GM12874 (cell line): ENCODE measurements at regions not wholly inside any gene's neighbourhood (a gene's known extent, or its start where the extent isn't known, plus 50 kb on each side); places are given as distances from the start of the nearest gene placed in this dataset.
A peak's percentile ranks its signal among the peaks of the same experiment; 100 is the strongest.

Experiments
- CTCF ChIP-seq: IDR thresholded peaks from 2 replicates; pipeline ENCODE4 v1.5.1; 2011; ENCODE audit warnings: low read depth, mild to moderate bottlenecking, control low read depth, low read length, moderate library complexity; ENCODE audit not compliant: insufficient read depth

- no peak for TF ChIP-seq CTCF
Observed at GRCh38 chr10:81733542-81733941, 141.5 kb upstream of the NRG3 start.

- TF ChIP-seq CTCF: no peak
Observed at GRCh38 chr10:81759111-81759510, 115.9 kb upstream of the NRG3 start.

- TF ChIP-seq CTCF: no peak
Observed at GRCh38 chr10:81784111-81784597, 90.8 kb upstream of the NRG3 start.

- TF ChIP-seq CTCF: no peak
Observed at GRCh38 chr10:81792729-81793128, 82.3 kb upstream of the NRG3 start.

GRCh38 chr10:81806842-81807241, 68.2 kb upstream of the NRG3 start:
- no peak for TF ChIP-seq CTCF

GRCh38 chr10:81814842-81815241, 60.2 kb upstream of the NRG3 start:
- TF ChIP-seq CTCF: no peak

- no peak for TF ChIP-seq CTCF
Observed at GRCh38 chr10:81817596-81818170, 57.3 kb upstream of the NRG3 start.

- TF ChIP-seq CTCF: 0 out of 2 replicates have a peak, but pooled peaks have one; percentile 11
Observed at GRCh38 chr10:81820418-81820817, 54.6 kb upstream of the NRG3 start.
